Bronchial epithelial cell (primary cell): ENCODE measurements at regions not wholly inside any gene's neighbourhood (a gene's known extent, or its start where the extent isn't known, plus 50 kb on each side); places are given as distances from the start of the nearest gene placed in this dataset.

Source experiments
- DNase-seq: peaks from one replicate; pipeline ENCODE4 v3.0.0-alpha.2; 2010; ENCODE audit warnings: low read depth
- FAIRE-seq: peaks from 2 replicates; lab custom pipeline; 2011; peaks lifted over from hg19 to GRCh38; lab: Jason Lieb, UNC
- H3K27me3 ChIP-seq: 2 replicates; pipeline ENCODE4 v1.5.1; 2011; ENCODE audit warnings: low read length; ENCODE audit not compliant: control insufficient read depth, insufficient read depth
- H3K36me3 ChIP-seq: 2 replicates; pipeline ENCODE4 v1.5.1; 2011; ENCODE audit warnings: low read length; ENCODE audit not compliant: control insufficient read depth, insufficient read depth
- H3K4me3 ChIP-seq: 2 replicates; pipeline ENCODE4 v1.5.1; 2011; ENCODE audit warnings: mild to moderate bottlenecking, low read depth, low read length, control low read depth
- TF ChIP-seq, protein P1 (sequence below): IDR thresholded peaks from 2 replicates; pipeline ENCODE4 v1.5.1; 2011; ENCODE audit warnings: mild to moderate bottlenecking, moderate library complexity, low read length, control low read depth, inconsistent platforms; ENCODE audit not compliant: insufficient read depth, severe bottlenecking

DNA sequence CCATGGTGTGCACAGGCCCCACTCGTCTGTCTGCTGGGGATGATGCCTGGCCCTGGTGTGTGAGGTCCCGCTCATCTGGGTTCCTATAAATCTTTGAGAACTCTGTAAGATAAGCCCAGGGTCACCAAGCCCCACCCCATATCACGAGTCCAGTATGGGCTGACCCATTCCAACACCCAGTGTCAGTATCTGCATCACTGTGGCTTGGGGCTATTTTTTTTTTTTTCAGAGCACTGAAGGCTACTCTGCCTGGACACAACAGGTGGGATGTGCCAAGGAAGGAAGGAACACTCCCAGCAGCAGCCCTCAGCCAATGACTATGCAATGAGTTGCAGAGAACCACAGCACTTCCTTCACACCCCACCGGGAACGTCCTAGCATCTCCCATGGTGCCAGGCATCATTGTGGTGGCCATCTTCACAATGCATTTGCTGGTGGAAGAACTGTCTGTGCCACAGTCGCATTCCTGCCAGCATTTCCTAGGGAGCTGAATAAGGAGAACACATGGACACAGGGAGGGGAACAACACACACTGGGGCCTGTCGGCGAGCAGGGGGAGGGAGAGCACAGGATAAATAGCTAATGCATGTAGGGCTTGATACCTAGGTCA lies 83.1 kb upstream of the TSHZ3 start:
- no peak for DNase-seq
- Histone ChIP-seq H3K4me3 (no peak overlapping the region), H3K27me3 (no peaks in the 10 kb centered on the region), H3K36me3 (no peaks in the 10 kb centered on the region)
- TF ChIP-seq, protein P1, sequence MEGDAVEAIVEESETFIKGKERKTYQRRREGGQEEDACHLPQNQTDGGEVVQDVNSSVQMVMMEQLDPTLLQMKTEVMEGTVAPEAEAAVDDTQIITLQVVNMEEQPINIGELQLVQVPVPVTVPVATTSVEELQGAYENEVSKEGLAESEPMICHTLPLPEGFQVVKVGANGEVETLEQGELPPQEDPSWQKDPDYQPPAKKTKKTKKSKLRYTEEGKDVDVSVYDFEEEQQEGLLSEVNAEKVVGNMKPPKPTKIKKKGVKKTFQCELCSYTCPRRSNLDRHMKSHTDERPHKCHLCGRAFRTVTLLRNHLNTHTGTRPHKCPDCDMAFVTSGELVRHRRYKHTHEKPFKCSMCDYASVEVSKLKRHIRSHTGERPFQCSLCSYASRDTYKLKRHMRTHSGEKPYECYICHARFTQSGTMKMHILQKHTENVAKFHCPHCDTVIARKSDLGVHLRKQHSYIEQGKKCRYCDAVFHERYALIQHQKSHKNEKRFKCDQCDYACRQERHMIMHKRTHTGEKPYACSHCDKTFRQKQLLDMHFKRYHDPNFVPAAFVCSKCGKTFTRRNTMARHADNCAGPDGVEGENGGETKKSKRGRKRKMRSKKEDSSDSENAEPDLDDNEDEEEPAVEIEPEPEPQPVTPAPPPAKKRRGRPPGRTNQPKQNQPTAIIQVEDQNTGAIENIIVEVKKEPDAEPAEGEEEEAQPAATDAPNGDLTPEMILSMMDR: no peak
- FAIRE-seq: peak; percentile 18

DNA sequence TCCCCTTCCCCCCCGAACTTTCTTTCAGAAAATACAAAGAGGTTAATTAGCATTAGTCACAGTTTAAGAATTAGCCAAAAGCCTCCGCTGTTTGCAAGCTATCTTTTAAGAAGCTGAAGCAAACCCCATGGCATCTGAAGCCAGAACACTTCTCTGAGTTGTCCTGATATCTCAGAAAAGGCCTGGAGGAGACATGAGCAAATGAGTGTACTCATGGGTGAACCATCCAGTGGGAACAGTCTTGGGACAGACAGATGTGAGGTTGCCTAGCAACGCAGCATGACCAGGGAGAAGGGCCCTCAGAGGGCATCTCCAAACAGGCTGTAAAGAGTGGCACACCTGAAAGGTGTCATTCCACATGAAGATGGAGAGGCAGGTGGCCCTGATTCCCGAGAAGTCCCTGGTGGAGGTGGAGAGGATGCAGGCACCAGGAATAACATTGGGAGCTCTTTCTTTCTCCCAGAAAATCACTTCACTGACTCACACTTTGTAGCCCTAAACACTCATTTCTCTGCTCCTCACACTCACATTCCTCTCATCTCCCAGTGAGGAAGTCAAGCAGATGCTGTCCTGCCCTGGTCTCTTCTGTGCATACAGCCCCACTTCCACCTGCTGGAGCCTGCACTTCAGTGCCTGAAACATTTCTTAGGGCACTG lies 87.0 kb upstream of the TSHZ3 start:
- Histone ChIP-seq H3K36me3 (no peaks in the 10 kb centered on the region), H3K4me3 (no peak overlapping the region), H3K27me3 (no peaks in the 10 kb centered on the region)
- DNase-seq: no peak
- no peak for FAIRE-seq
- TF ChIP-seq, protein P1: no peak

DNA sequence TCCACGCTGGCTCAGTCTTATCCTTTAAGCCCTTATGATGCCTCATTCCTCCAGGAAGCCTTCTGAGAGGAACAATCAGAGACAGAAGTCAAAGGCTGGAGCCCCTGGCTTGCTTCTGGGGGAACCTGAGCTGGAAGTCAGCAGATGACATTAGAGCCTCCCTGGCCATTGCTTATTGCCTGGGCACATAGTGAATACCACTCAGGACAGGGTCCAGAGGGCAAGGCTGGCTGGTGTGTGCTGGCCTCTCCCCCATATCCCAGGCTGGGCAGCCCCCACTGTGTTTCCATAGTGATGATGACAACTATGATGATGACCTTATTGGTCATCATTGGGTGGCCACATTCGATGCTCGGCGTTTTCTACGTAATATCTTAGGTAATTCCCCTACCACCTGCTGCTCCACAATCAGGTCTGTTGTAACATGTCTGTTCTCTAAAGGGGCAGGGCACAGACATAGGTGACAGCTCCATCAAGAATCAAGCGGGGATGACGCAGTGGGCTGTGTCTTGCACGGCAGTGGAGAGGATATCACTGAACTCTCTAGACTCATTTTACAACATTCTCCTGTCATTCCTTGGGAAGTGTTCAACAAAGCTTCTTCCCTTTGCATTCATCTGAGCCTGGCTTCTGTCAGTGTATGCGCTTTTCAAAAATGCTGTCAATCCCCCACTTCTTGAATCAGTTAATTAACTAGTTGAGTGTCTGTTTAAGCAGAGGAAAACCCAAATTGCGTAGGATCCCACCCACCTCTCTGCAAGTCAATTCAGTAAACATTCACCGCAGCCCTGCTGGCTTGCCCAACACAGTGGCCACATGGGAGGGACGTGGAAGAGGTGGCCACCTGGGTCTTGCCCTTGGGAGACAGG lies 89.4 kb upstream of the TSHZ3 start:
- FAIRE-seq: no peak
- DNase-seq: no peak
- Histone ChIP-seq H3K36me3 (no peaks in the 10 kb centered on the region), H3K4me3 (no peak overlapping the region), H3K27me3 (no peaks in the 10 kb centered on the region)
- TF ChIP-seq, protein P1: no peak

DNA sequence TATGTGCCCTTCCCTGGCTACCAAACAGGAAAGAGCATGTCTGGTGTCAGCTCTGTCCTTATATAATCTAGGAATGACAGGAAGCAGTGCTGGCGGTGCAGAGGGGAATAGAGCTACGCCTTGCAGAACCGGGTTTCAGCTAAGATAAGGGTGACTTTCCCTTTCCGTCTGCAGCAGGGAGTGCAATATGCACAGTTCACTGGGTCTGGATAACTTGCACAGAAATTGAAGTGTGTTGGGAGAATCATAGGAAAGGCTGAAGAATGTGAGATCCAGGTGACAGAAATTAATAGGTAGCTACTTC lies 90.0 kb upstream of the TSHZ3 start:
- DNase-seq (no peak), FAIRE-seq (no peak)

DNA sequence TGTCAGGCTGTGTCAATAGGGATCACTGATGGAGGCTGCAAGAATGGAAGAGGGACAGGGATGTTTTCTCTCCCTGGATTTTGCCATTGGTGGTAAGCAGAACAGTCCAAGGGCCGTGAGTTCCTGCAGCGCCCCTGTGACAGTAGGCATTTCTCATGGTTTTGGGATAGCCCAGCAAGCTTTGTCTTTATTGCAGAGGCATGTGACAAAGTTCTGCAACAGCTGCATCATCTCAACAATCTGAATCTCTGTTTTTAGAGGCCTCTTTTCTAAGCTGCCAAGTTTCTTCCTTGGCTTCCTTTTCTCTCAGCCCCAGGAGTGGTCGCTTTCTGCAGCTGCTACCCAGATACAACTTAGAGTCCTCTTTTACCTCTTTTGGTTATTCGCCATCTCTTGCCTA lies 95.7 kb upstream of the TSHZ3 start:
- Histone ChIP-seq H3K4me3 (no peak overlapping the region), H3K27me3 (no peaks in the 10 kb centered on the region), H3K36me3 (no peaks in the 10 kb centered on the region)
- FAIRE-seq: no peak
- no peak for DNase-seq
- TF ChIP-seq, protein P1: no peak

More for the DNA sequence above, 90.0 kb upstream of the TSHZ3 start:
- Histone ChIP-seq H3K36me3 (no peaks in the 10 kb centered on the region), H3K27me3 (no peaks in the 10 kb centered on the region), H3K4me3 (no peak overlapping the region)
- TF ChIP-seq, protein P1: no peak
